DOHH2 (cell line): ENCODE measurements at regions not wholly inside any gene's neighbourhood (a gene's known extent, or its start where the extent isn't known, plus 50 kb on each side); places are given as distances from the start of the nearest gene placed in this dataset.

Source experiments
- H3F3A ChIP-seq: fragments of 200-600 bp; sonication (generic), shearing (Covaris generic); 2 replicates; pipeline ENCODE4 v1.6.0; 2016; ENCODE audit warnings: antibody characterized with exemption, mild to moderate bottlenecking; ENCODE audit not compliant: control insufficient read depth, insufficient read depth
- H3K27ac ChIP-seq: fragments of 200-600 bp; sonication (generic); 2 replicates; pipeline ENCODE4 v1.5.1; 2014; ENCODE audit warnings: low read depth, mild to moderate bottlenecking, low read length, moderate library complexity
- H3K27me3 ChIP-seq: fragments of 200-600 bp; sonication (generic); 2 replicates; pipeline ENCODE4 v1.6.1; 2014; ENCODE audit warnings: mild to moderate bottlenecking, low read length, mixed read lengths; ENCODE audit not compliant: control insufficient read depth
- H3K36me3 ChIP-seq: fragments of 200-600 bp; sonication (generic); 2 replicates; pipeline ENCODE4 v1.6.1; 2014; ENCODE audit warnings: mild to moderate bottlenecking, low read length, moderate library complexity, mixed read lengths; ENCODE audit not compliant: control insufficient read depth
- H3K4me1 ChIP-seq: fragments of 200-600 bp; sonication (generic); 2 replicates; pipeline ENCODE4 v1.6.1; 2014; ENCODE audit warnings: mild to moderate bottlenecking, low read length, mixed read lengths; ENCODE audit not compliant: control insufficient read depth
- H3K4me2 ChIP-seq: fragments of 200-600 bp; sonication (generic); 2 replicates; pipeline ENCODE4 v1.6.0; 2014; ENCODE audit warnings: mild to moderate bottlenecking, low read length, moderate library complexity
- H3K4me3 ChIP-seq: fragments of 200-600 bp; sonication (generic); 2 replicates; pipeline ENCODE4 v1.5.1; 2014; ENCODE audit warnings: mild to moderate bottlenecking, low read length, mixed read lengths
- H3K79me2 ChIP-seq: fragments of 200-600 bp; sonication (generic); 2 replicates; pipeline ENCODE4 v1.6.1; 2014; ENCODE audit warnings: mild to moderate bottlenecking, low read length, mixed read lengths; ENCODE audit not compliant: control insufficient read depth
- H3K9me2 ChIP-seq: fragments of 200-600 bp; sonication (generic); replicated peaks from 2 replicates; pipeline ENCODE4 v1.6.1; 2014; ENCODE audit warnings: mild to moderate bottlenecking, low read length, mixed read lengths; ENCODE audit not compliant: control insufficient read depth
- H3K9me3 ChIP-seq: fragments of 200-600 bp; sonication (generic); 2 replicates; pipeline ENCODE4 v1.6.1; 2014; ENCODE audit warnings: antibody characterized with exemption, low read length, mixed read lengths; ENCODE audit not compliant: control insufficient read depth, insufficient read depth
- H4K20me1 ChIP-seq: fragments of 200-600 bp; sonication (generic); 2 replicates; pipeline ENCODE4 v1.6.0; 2014; ENCODE audit warnings: low read depth, mild to moderate bottlenecking, antibody characterized with exemption, low read length, moderate library complexity; ENCODE audit not compliant: control insufficient read depth, insufficient read depth
- EZH2phosphoT487 ChIP-seq: fragments of 200-600 bp; sonication (generic); IDR thresholded peaks from 2 replicates; pipeline ENCODE4 v1.6.1; 2017; ENCODE audit warnings: borderline replicate concordance, mild to moderate bottlenecking, antibody characterized with exemption, low read length, moderate library complexity, mixed read lengths
- TF ChIP-seq, protein P1 (sequence below): fragments of 200-600 bp; sonication (generic); IDR thresholded peaks from one replicate; pipeline ENCODE4 v1.5.1; 2014; ENCODE audit warnings: antibody characterized with exemption, mild to moderate bottlenecking, low read depth, low read length; ENCODE audit not compliant: poor library complexity, severe bottlenecking

DNA sequence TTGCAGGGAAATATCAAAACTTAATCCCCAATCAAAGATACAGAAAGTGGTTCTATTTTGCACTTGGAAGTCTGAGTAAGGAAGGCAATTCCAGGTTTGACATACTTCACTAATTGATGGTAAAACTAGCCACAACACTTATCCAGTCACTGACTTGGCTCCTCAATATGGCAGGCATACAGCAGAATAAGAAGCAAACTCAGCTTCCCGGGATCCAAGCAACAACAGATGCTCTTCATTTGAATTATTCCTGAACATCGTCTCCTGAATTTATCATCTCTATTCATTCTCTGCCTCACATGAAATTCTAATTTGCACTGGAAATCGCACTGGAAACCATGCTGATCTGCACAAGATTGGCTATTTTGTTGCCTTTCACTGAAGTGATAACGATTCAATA is 629.6 kb downstream of the PRELID2 start:
- Histone ChIP-seq H3K4me3 (no peak overlapping the region), H3K9me2 (no peaks in the 10 kb centered on the region), H4K20me1 (no peaks in the 10 kb centered on the region), H3F3A (no peaks in the 10 kb centered on the region), H3K4me1 (no peaks in the 10 kb centered on the region), H3K27ac (no peak overlapping the region), H3K9me3 (no peaks in the 10 kb centered on the region), H3K27me3 (no peaks in the 10 kb centered on the region), H3K4me2 (no peak overlapping the region), H3K79me2 (no peaks in the 10 kb centered on the region), H3K36me3 (no peaks in the 10 kb centered on the region)
- no peak for TF ChIP-seq EZH2phosphoT487
- TF ChIP-seq, protein P1, sequence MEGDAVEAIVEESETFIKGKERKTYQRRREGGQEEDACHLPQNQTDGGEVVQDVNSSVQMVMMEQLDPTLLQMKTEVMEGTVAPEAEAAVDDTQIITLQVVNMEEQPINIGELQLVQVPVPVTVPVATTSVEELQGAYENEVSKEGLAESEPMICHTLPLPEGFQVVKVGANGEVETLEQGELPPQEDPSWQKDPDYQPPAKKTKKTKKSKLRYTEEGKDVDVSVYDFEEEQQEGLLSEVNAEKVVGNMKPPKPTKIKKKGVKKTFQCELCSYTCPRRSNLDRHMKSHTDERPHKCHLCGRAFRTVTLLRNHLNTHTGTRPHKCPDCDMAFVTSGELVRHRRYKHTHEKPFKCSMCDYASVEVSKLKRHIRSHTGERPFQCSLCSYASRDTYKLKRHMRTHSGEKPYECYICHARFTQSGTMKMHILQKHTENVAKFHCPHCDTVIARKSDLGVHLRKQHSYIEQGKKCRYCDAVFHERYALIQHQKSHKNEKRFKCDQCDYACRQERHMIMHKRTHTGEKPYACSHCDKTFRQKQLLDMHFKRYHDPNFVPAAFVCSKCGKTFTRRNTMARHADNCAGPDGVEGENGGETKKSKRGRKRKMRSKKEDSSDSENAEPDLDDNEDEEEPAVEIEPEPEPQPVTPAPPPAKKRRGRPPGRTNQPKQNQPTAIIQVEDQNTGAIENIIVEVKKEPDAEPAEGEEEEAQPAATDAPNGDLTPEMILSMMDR, result no peak

- TF ChIP-seq, protein P1, result no peak
- no peaks in the 10 kb centered on the region for H3K4me1 ChIP-seq
- H3K9me3 ChIP-seq, result no peaks in the 10 kb centered on the region
- no peaks in the 10 kb centered on the region for H3K79me2 ChIP-seq
- no peaks in the 10 kb centered on the region for H3K9me2 ChIP-seq
- H3K4me2 ChIP-seq, result no peak overlapping the region
- no peaks in the 10 kb centered on the region for H3K36me3 ChIP-seq
- no peak overlapping the region for H3K27ac ChIP-seq
- no peak overlapping the region for H3K4me3 ChIP-seq
- no peaks in the 10 kb centered on the region for H4K20me1 ChIP-seq
- H3F3A ChIP-seq, result no peaks in the 10 kb centered on the region
- no peaks in the 10 kb centered on the region for H3K27me3 ChIP-seq
These were observed 630.4 kb downstream of the PRELID2 start for GRCh38 chr5:145204743-145205142.

DNA sequence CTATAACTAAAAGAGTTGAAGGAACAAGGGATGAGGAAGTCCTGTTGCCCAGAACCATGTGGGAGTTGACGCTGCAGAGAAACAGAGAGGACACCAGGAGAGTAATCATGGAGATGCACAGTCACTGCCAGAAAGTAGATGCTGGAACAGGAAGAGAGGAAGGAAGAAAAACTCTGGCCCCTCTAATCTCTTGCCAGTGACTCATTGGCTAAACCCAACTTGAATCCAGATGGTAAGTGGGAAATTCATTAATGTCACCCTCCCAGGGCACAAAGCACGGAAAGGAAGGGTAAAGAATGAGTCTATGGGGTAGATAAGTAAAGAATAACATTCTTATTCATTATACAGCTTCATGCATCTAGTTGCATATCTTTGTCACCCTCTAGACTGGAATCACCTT is 631.9 kb downstream of the PRELID2 start:
- H3K9me2 ChIP-seq, result no peaks in the 10 kb centered on the region
- H3K4me1 ChIP-seq, result no peaks in the 10 kb centered on the region
- H3K27ac ChIP-seq, result no peak overlapping the region
- no peaks in the 10 kb centered on the region for H3F3A ChIP-seq
- no peaks in the 10 kb centered on the region for H4K20me1 ChIP-seq
- no peaks in the 10 kb centered on the region for H3K36me3 ChIP-seq
- H3K79me2 ChIP-seq, result no peaks in the 10 kb centered on the region
- TF ChIP-seq, protein P1, result no peak
- no peak for TF ChIP-seq EZH2phosphoT487
- no peaks in the 10 kb centered on the region for H3K9me3 ChIP-seq
- H3K27me3 ChIP-seq, result no peaks in the 10 kb centered on the region
- no peak overlapping the region for H3K4me2 ChIP-seq
- H3K4me3 ChIP-seq, result no peak overlapping the region
